ENCODE measurements at regions not wholly inside any gene's neighbourhood (a gene's known extent, or its start where the extent isn't known, plus 50 kb on each side); places are given as distances from the start of the nearest gene placed in this dataset.
A peak's percentile ranks its signal among the peaks of the same experiment; 100 is the strongest.
"Not testable (repeated sequence)": the region's sequence is repeated elsewhere in the genome, so short reads cannot be mapped to it uniquely, and the experiment has no call there.

- peaks cover 0 to 5% (median 2%) of the 10 kb centered on the region in 4 donors for H3K4me1 ChIP-seq
- TF ChIP-seq CTCF (IDR thresholded peaks at IDR 0.05) (no peak), POLR2AphosphoS5 (IDR thresholded peaks at IDR 0.05) (no peak), POLR2A (IDR thresholded peaks at IDR 0.05) (no peak), EP300 (IDR thresholded peaks at IDR 0.05) (no peak)
- peak overlapping the region in 1 of 4 donors; percentile 20 for H3K27ac ChIP-seq
- no peaks in the 10 kb centered on the region for H3K27me3 ChIP-seq
- H3K4me3 ChIP-seq: no peak overlapping the region
- 51 to 62% methylated on average over 5 of the region's 5 CpGs for WGBS, 2 donors
- no peaks in the 10 kb centered on the region for H3K36me3 ChIP-seq
- no peaks in the 10 kb centered on the region for H3K9me3 ChIP-seq
- intact Hi-C loops (cut with DNase I): no loop called here
- DNase-seq: no peak
Observed at GRCh38 chrX:129361576-129361975, 161.7 kb downstream of the SMARCA1 start.

- H3K36me3 ChIP-seq: no peaks in the 10 kb centered on the region
- H3K9me3 ChIP-seq: no peaks in the 10 kb centered on the region
- TF ChIP-seq POLR2A (IDR thresholded peaks at IDR 0.05) (no peak), CTCF (IDR thresholded peaks at IDR 0.05) (peak in 3 of 4 experiments; percentile 24 to 33 (median 24)), POLR2AphosphoS5 (IDR thresholded peaks at IDR 0.05) (no peak)
- H3K27me3 ChIP-seq: no peaks in the 10 kb centered on the region
- WGBS, 2 donors: 17 to 25% methylated on average over 5 of the region's 5 CpGs
- no peak overlapping the region for H3K4me3 ChIP-seq
- DNase-seq: no peak
- H3K27ac ChIP-seq: no peak overlapping the region
- intact Hi-C loops (cut with DNase I): no loop called here
- H3K4me1 ChIP-seq: peaks cover 0 to 5% (median 2%) of the 10 kb centered on the region in 4 donors
Observed at GRCh38 chrX:129360175-129360574, 163.1 kb downstream of the SMARCA1 start.

GRCh38 chrX:129359269-129359668 lies 164.0 kb downstream of the SMARCA1 start:
- Histone ChIP-seq H3K27ac (no peak overlapping the region), H3K36me3 (no peaks in the 10 kb centered on the region), H3K4me3 (no peak overlapping the region), H3K27me3 (no peaks in the 10 kb centered on the region), H3K4me1 (peaks cover 0 to 5% (median 2%) of the 10 kb centered on the region in 4 donors), H3K9me3 (no peaks in the 10 kb centered on the region)
- intact Hi-C loops (cut with DNase I): no loop called here
- 91% methylated on average over 2 of the region's 2 CpGs for WGBS, 2 donors
- no peak for DNase-seq
- TF ChIP-seq CTCF (IDR thresholded peaks at IDR 0.05) (no peak), POLR2AphosphoS5 (IDR thresholded peaks at IDR 0.05) (no peak), POLR2A (IDR thresholded peaks at IDR 0.05) (no peak), EP300 (IDR thresholded peaks at IDR 0.05) (no peak)

GRCh38 chrX:129357428-129357827 lies 165.9 kb downstream of the SMARCA1 start:
- H3K27ac ChIP-seq; H3K9me3 ChIP-seq; H3K4me1 ChIP-seq; intact Hi-C loops (cut with DNase I); DNase-seq; H3K4me3 ChIP-seq; H3K36me3 ChIP-seq; H3K27me3 ChIP-seq: not testable (repeated sequence)
- WGBS, 2 donors: 94 to 95% methylated on average over 4 of the region's 4 CpGs

GRCh38 chrX:129347291-129347690 lies 176.0 kb downstream of the SMARCA1 start:
- no peak overlapping the region for H3K27ac ChIP-seq
- 60 to 82% methylated on average over 2 of the region's 2 CpGs for WGBS, 2 donors
- H3K9me3 ChIP-seq: no peaks in the 10 kb centered on the region
- TF ChIP-seq EP300 (IDR thresholded peaks at IDR 0.05): no peak
- no peak for TF ChIP-seq POLR2AphosphoS5 (IDR thresholded peaks at IDR 0.05)
- no peak for TF ChIP-seq POLR2A (IDR thresholded peaks at IDR 0.05)
- TF ChIP-seq CTCF (IDR thresholded peaks at IDR 0.05): no peak
- no peak for DNase-seq
- H3K4me1 ChIP-seq: no peaks in the 10 kb centered on the region
- H3K36me3 ChIP-seq: no peaks in the 10 kb centered on the region
- intact Hi-C loops (cut with DNase I): no loop called here
- H3K4me3 ChIP-seq: no peak overlapping the region
- no peaks in the 10 kb centered on the region for H3K27me3 ChIP-seq

Data from sigmoid colon (tissue), 6 donors.